HepG2 (cell line): ENCODE measurements at regions not wholly inside any gene's neighbourhood (a gene's known extent, or its start where the extent isn't known, plus 50 kb on each side); places are given as distances from the start of the nearest gene placed in this dataset.

Source experiments
- ATAC-seq: fragments of 200-7000 bp; cut with Tn5 transposase; 3 replicates; pipeline ENCODE4 v1.9.1; 2020; ENCODE audit warnings: mild to moderate bottlenecking, moderate library complexity
- BruUV-seq: library from RNA; stranded (reverse); fragments of 400-500 nt; replicated peaks from 2 replicates; lab custom pipeline; 2021; lab: Mats Ljungman, UMichigan
- CTCF ChIA-PET: fragments of 300-600 bp; formaldehyde crosslinking; extraction: SDS; loops from one replicate; lab custom pipeline; 2021; ENCODE audit warnings: low total read pairs, inconsistent platforms, low intra/inter-chr PET ratio; lab: Yijun Ruan, JAX
- POLR2A ChIA-PET: fragments of 350-600 bp; sonication (Branson Sonifier 250); formaldehyde crosslinking; loops from one replicate; lab custom pipeline; 2020; ENCODE audit warnings: antibody characterized with exemption, inconsistent platforms; lab: Yijun Ruan, JAX
- DNase-seq: peaks from one replicate; pipeline ENCODE4 v3.0.0-alpha.2; 2015; ENCODE audit warnings: low spot score
- FAIRE-seq: peaks from 3 replicates; lab custom pipeline; 2011; peaks lifted over from hg19 to GRCh38; lab: Jason Lieb, UNC
- H2AFZ ChIP-seq: one replicate; pipeline ENCODE4 v1.6.1; 2011; ENCODE audit warnings: low read length, inconsistent platforms
- H3K27ac ChIP-seq: fragments of 300-600 bp; 3 replicates; pipeline ENCODE4 v1.8.0; 2011; ENCODE audit warnings: mixed run types, mild to moderate bottlenecking, mixed read lengths, low read length, inconsistent platforms; ENCODE audit not compliant: insufficient read depth; ENCODE audit errors: extremely low read length
- H3K27me3 ChIP-seq, 2 experiments: fragments of 200-600 bp in 1 of 2; 2 replicates in 1 of 2; 3 replicates in 1 of 2; pipeline versions ENCODE4 v1.6.0 to v1.8.0; 2011; ENCODE audit warnings: low read length in 2 of 2, mild to moderate bottlenecking in 2 of 2, moderate library complexity in 2 of 2, inconsistent platforms in 1 of 2; ENCODE audit not compliant: insufficient read depth in 2 of 2, control insufficient read depth in 1 of 2
- H3K36me3 ChIP-seq, 2 experiments: fragments of 200-600 bp in 1 of 2; replicated peaks in 1 of 2; 2 replicates in 1 of 2; 3 replicates in 1 of 2; pipeline versions ENCODE4 v1.5.1 to v1.8.0; 2011; ENCODE audit warnings: low read length in 2 of 2, inconsistent platforms in 1 of 2; ENCODE audit not compliant: insufficient read depth in 2 of 2, control insufficient read depth in 1 of 2
- H3K4me1 ChIP-seq: 2 replicates; pipeline ENCODE4 v1.5.1; 2012; ENCODE audit warnings: low read length, inconsistent platforms; ENCODE audit not compliant: insufficient read depth
- H3K4me2 ChIP-seq: 2 replicates; pipeline ENCODE4 v1.6.0; 2011; ENCODE audit warnings: low read depth, low read length, inconsistent platforms
- H3K4me3 ChIP-seq, 3 experiments: fragments of 200-600 bp in 1 of 3; sonication (generic), shearing (Covaris generic) in 1 of 3; replicated peaks in 1 of 3; 2 replicates each; pipeline ENCODE4 v1.5.1; 2011 to 2016; ENCODE audit warnings: low read length in 3 of 3, inconsistent platforms in 2 of 3, low read depth in 2 of 3, mild to moderate bottlenecking in 2 of 3, control low read depth in 1 of 3, mixed read lengths in 1 of 3; ENCODE audit not compliant: insufficient read depth in 1 of 3
- H3K79me2 ChIP-seq: one replicate; pipeline ENCODE4 v1.6.1; 2011; ENCODE audit warnings: low read length, inconsistent platforms; ENCODE audit not compliant: insufficient read depth
- H3K9ac ChIP-seq: 2 replicates; pipeline ENCODE4 v1.6.0; 2011; ENCODE audit warnings: mild to moderate bottlenecking, low read depth, low read length, inconsistent platforms; ENCODE audit not compliant: insufficient read depth
- H3K9me3 ChIP-seq: 2 replicates; pipeline ENCODE4 v1.5.1; 2012; ENCODE audit warnings: mild to moderate bottlenecking, low read length
- H4K20me1 ChIP-seq: 2 replicates; pipeline ENCODE4 v1.6.0; 2011; ENCODE audit warnings: inconsistent platforms, mild to moderate bottlenecking, low read length, moderate library complexity; ENCODE audit not compliant: insufficient read depth
- ATM ChIP-seq: fragments of 450-650 bp; IDR thresholded peaks from 2 replicates; pipeline ENCODE4 v1.7.1; 2017; ENCODE audit warnings: mild to moderate bottlenecking, borderline replicate concordance
- BCLAF1 ChIP-seq: fragments of 450-650 bp; IDR thresholded peaks from 2 replicates; pipeline ENCODE4 v1.6.1; 2017; ENCODE audit warnings: mild to moderate bottlenecking
- GTF3A ChIP-seq: sonication (generic); formaldehyde crosslinking; conservative IDR thresholded peaks from 2 replicates; pipeline ENCODE4 v1.4.0; 2020; ENCODE audit warnings: mild to moderate bottlenecking, missing genetic modification reagents
- LBX2 ChIP-seq: sonication (generic); formaldehyde crosslinking; IDR thresholded peaks from 2 replicates; pipeline ENCODE4 v1.5.0; 2020; ENCODE audit warnings: missing genetic modification reagents, mild to moderate bottlenecking, borderline replicate concordance
- NFAT5 ChIP-seq: sonication (generic); formaldehyde crosslinking; IDR thresholded peaks from 2 replicates; pipeline ENCODE4 v1.4.0; 2020; ENCODE audit warnings: missing genetic modification reagents
- PAXIP1 ChIP-seq: sonication (generic); formaldehyde crosslinking; conservative IDR thresholded peaks from 2 replicates; pipeline ENCODE4 v1.4.0; 2020; ENCODE audit warnings: mild to moderate bottlenecking, missing genetic modification reagents, moderate library complexity
- ZNF772 ChIP-seq: sonication (generic); formaldehyde crosslinking; IDR thresholded peaks from 2 replicates; pipeline ENCODE4 v1.5.0; 2020; ENCODE audit warnings: mild to moderate bottlenecking, missing genetic modification reagents
- WGBS: methylation state at CpG from one replicate; pipeline ENCODE4 v1.1.6; 2017; ENCODE audit warnings: low lambda C conversion rate; 5-methylcytosine and 5-hydroxymethylcytosine counted together
- in situ Hi-C: cut with HindIII; loops from 2 replicates; pipeline ENCODE4 v1.10.0; 2017; ENCODE audit warnings: low pct_unique_long_range_greater_than_20kb; ENCODE audit not compliant: extremely low pct_ligation_motif_present
- intact Hi-C: fragments of 100-400 bp; cut with micrococcal nuclease; formaldehyde crosslinking; loops from one replicate; pipeline ENCODE4 v1.10.0; 2022; ENCODE audit not compliant: unreplicated experiment
- TF ChIP-seq, protein P1 (sequence below): sonication (generic); formaldehyde crosslinking; IDR thresholded peaks from 2 replicates; pipeline ENCODE4 v1.8.1; 2022; ENCODE audit warnings: mild to moderate bottlenecking, missing genetic modification reagents
- TF ChIP-seq, protein P2 (sequence below): sonication (generic); formaldehyde crosslinking; IDR thresholded peaks from 2 replicates; pipeline ENCODE4 v1.5.1; 2020; ENCODE audit warnings: missing genetic modification reagents, mild to moderate bottlenecking, borderline replicate concordance

DNA sequence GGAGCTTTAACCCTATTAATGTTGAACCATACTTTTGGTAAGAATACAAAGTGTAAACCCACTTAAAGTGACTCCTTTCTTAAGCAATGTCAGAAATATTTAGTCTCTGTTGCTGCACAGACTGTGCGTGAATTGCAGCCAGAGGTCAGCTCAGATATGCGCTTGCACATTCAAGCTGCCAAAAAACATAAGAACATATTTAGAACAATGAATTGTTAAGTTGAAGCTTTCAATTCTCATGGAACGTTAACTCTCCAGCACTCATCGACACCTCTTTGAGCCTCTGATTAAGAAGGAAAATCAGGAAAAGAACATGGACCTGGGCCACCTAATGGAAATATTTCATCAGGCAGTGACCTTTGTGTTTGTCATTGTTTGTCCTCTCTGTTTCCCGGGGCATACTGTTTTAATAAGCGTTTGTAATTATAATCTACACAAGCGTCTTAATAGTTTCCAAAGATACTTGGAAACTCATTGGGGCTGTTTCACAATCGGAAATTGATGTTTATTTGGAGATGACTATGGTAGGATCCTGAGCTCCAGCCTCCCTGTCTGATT lies 193.0 kb upstream of the CELF2 start:
- intact Hi-C loops (no loop called here), in situ Hi-C loops (no loop called here)
- Histone ChIP-seq H4K20me1 (no peaks in the 10 kb centered on the region), H3K9ac (no peak overlapping the region), H3K4me2 (no peak overlapping the region), H3K79me2 (no peaks in the 10 kb centered on the region), H2AFZ (no peak overlapping the region), H3K4me3 (no peak overlapping the region), H3K9me3 (peaks cover 17% of the 10 kb centered on the region), H3K4me1 (no peaks in the 10 kb centered on the region), H3K36me3 (no peaks in the 10 kb centered on the region), H3K27ac (no peak overlapping the region), H3K27me3 (no peaks in the 10 kb centered on the region)
- CTCF ChIA-PET = no interaction called here
- no TSS peak for BruUV-seq
- no peak for DNase-seq
- FAIRE-seq = no peak
- POLR2A ChIA-PET = no interaction called here
- WGBS = 23% methylated on average over 8 of the region's 8 CpGs
- ATAC-seq = no peak
- no peak for TF ChIP-seq ZNF772 (CRISPR knock-in tag)
- TF ChIP-seq, protein P1, sequence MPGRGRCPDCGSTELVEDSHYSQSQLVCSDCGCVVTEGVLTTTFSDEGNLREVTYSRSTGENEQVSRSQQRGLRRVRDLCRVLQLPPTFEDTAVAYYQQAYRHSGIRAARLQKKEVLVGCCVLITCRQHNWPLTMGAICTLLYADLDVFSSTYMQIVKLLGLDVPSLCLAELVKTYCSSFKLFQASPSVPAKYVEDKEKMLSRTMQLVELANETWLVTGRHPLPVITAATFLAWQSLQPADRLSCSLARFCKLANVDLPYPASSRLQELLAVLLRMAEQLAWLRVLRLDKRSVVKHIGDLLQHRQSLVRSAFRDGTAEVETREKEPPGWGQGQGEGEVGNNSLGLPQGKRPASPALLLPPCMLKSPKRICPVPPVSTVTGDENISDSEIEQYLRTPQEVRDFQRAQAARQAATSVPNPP (CRISPR knock-in tag) = no peak
- no peak for TF ChIP-seq BCLAF1
- TF ChIP-seq ATM = no peak
- no peak for TF ChIP-seq LBX2 (CRISPR knock-in tag)
- no peak for TF ChIP-seq GTF3A (CRISPR knock-in tag)
- TF ChIP-seq, protein P2, sequence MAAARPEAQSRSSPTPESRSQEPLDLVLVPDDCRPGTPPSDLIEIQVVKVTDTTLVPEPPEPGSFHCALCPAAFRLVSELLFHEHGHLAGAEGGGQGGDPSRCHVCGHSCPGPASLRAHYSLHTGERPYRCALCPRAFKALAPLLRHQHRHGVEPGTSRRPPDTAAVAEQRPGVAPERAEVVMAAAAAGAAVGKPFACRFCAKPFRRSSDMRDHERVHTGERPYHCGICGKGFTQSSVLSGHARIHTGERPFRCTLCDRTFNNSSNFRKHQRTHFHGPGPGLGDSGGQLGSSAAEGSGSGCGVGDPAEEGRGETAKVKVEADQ = no peak
- TF ChIP-seq NFAT5 (CRISPR knock-in tag) = no peak
- TF ChIP-seq PAXIP1 (CRISPR knock-in tag) = no peak
